ENCODE measurements at regions not wholly inside any gene's neighbourhood (a gene's known extent, or its start where the extent isn't known, plus 50 kb on each side); places are given as distances from the start of the nearest gene placed in this dataset.

- no peak for DNase-seq (ENCODE audit: low spot score)
- no peak for TF ChIP-seq CTCF (IDR thresholded peaks at IDR 0.05; ENCODE audit: extremely low read depth, missing control alignments)
Observed at GRCh38 chr22:48709976-48710375, 1117.7 kb downstream of the BRD1 start.

GRCh38 chr22:48709453-48709852 lies 1118.2 kb downstream of the BRD1 start:
- TF ChIP-seq CTCF (IDR thresholded peaks at IDR 0.05; ENCODE audit: extremely low read depth, missing control alignments): no peak
- DNase-seq (ENCODE audit: low spot score): no peak

- no peak for DNase-seq (ENCODE audit: low spot score)
- no peak for TF ChIP-seq CTCF (IDR thresholded peaks at IDR 0.05; ENCODE audit: extremely low read depth, missing control alignments)
Observed at GRCh38 chr22:48708558-48709245, 1119.0 kb downstream of the BRD1 start.

- DNase-seq (ENCODE audit: low spot score): no peak
Observed at GRCh38 chr22:48707763-48708557, 1119.7 kb downstream of the BRD1 start.

GRCh38 chr22:48706934-48707762 lies 1120.5 kb downstream of the BRD1 start:
- no peak for TF ChIP-seq CTCF (IDR thresholded peaks at IDR 0.05; ENCODE audit: extremely low read depth, missing control alignments)
- DNase-seq (ENCODE audit: low spot score): no peak

More at GRCh38 chr22:48707763-48708557, 1119.7 kb downstream of the BRD1 start:
- no peak for TF ChIP-seq CTCF (IDR thresholded peaks at IDR 0.05; ENCODE audit: extremely low read depth, missing control alignments)

- no peak for TF ChIP-seq CTCF (IDR thresholded peaks at IDR 0.05; ENCODE audit: extremely low read depth, missing control alignments)
- DNase-seq (ENCODE audit: low spot score): no peak
Observed at GRCh38 chr22:48705917-48706605, 1121.6 kb downstream of the BRD1 start.

Data from GM20000 (cell line).